ENCODE measurements at regions not wholly inside any gene's neighbourhood (a gene's known extent, or its start where the extent isn't known, plus 50 kb on each side); places are given as distances from the start of the nearest gene placed in this dataset.

- Histone ChIP-seq H3K36me3 (ENCODE audit: control insufficient read depth, insufficient read depth, low read length) (no peaks in the 10 kb centered on the region), H3K4me3 (no peak overlapping the region), H3K9me1 (ENCODE audit: control insufficient read depth, insufficient read depth, low read length) (no peaks in the 10 kb centered on the region), H3K4me1 (replicated peaks in 1 of 2; ENCODE audit: control insufficient read depth in 2 of 2, insufficient read depth in 2 of 2, low read length in 2 of 2) (no peaks in the 10 kb centered on the region), H4K20me1 (replicated peaks; ENCODE audit: control insufficient read depth, insufficient read depth, low read length) (no peaks in the 10 kb centered on the region), H3K9ac (ENCODE audit: insufficient read depth in 1 of 2, low read depth in 2 of 2, low read length in 2 of 2) (no peak overlapping the region), H3K27ac (ENCODE audit: extremely low read depth, low read depth, low read length) (no peak overlapping the region), H3K9me3 (replicated peaks; ENCODE audit: control insufficient read depth, insufficient read depth, low read depth, low read length) (no peaks in the 10 kb centered on the region), H3K27me3 (ENCODE audit: control insufficient read depth in 2 of 2, insufficient read depth in 2 of 2, low read length in 2 of 2) (no peaks in the 10 kb centered on the region), H2AFZ (ENCODE audit: low read depth, low read length) (no peak overlapping the region), H3K4me2 (ENCODE audit: insufficient read depth, low read length) (no peak overlapping the region), H3K79me2 (ENCODE audit: control insufficient read depth, insufficient read depth, low read length) (no peaks in the 10 kb centered on the region)
- intact Hi-C loops (cut with micrococcal nuclease) (no loop called here), in situ Hi-C loops (cut with MboI) (no loop called here)
- DNase-seq (ENCODE audit: extremely low read depth in 1 of 4, low spot score in 3 of 4) (no peak), ATAC-seq (no peak), FAIRE-seq (no peak)
- TF ChIP-seq ZNF586 (CRISPR knock-in tag; conservative IDR thresholded peaks at IDR 0.05) (no peak), ZNF143 (CRISPR knock-in tag; IDR thresholded peaks at IDR 0.05) (no peak), TAF9B (IDR thresholded peaks at IDR 0.05; ENCODE audit: partially characterized antibody) (no peak), C11orf30 (IDR thresholded peaks at IDR 0.05; ENCODE audit: low read depth) (no peak), REST (IDR thresholded peaks at IDR 0.05; ENCODE audit: borderline replicate concordance) (no peak), REST (CRISPR knock-in tag; IDR thresholded peaks at IDR 0.05; ENCODE audit: low read depth) (no peak), ZFP1 (CRISPR knock-in tag; IDR thresholded peaks at IDR 0.05) (no peak), CGGBP1 (CRISPR knock-in tag; IDR thresholded peaks at IDR 0.05) (no peak), NR1H2 (CRISPR knock-in tag; IDR thresholded peaks at IDR 0.05) (no peak), RBM25 (IDR thresholded peaks at IDR 0.05; ENCODE audit: low read depth, low read length, severe bottlenecking) (no peak), SREBF2 (CRISPR knock-in tag; IDR thresholded peaks at IDR 0.05) (no peak), CBX2 (IDR thresholded peaks at IDR 0.05; ENCODE audit: insufficient read depth, low read length, poor library complexity, severe bottlenecking) (no peak), RBM15 (IDR thresholded peaks at IDR 0.05; ENCODE audit: insufficient read depth, low read length) (no peak)
- WGBS (ENCODE audit: insufficient coverage, low coverage, missing lambda C conversion rate) = 0% methylated on average over 4 of the region's 4 CpGs
- POLR2A ChIA-PET = interaction anchor here (0.6 kb wide), 1 partner anchor 67 kb away, joined by 3 read pairs; no protein-coding TSS in a partner anchor
- no TSS peak for BruUV-seq (replicated peaks)
- CTCF ChIA-PET (ENCODE audit: low intra/inter-chr PET ratio) = no interaction called here
Observed at GRCh38 chr6:159349915-159350314, 180.7 kb downstream of the FNDC1 start.

Measured in K562 (cell line).